HCT116 (cell line): ENCODE measurements at regions not wholly inside any gene's neighbourhood (a gene's known extent, or its start where the extent isn't known, plus 50 kb on each side); places are given as distances from the start of the nearest gene placed in this dataset.

Source experiments
- ATAC-seq: fragments of 200-7000 bp; cut with Tn5 transposase; 2 replicates; pipeline ENCODE4 v1.9.1; 2020; ENCODE audit warnings: mild to moderate bottlenecking, moderate library complexity
- BruUV-seq: library from RNA; stranded (reverse); fragments of 400-500 nt; replicated peaks from 2 replicates; lab custom pipeline; 2021; lab: Mats Ljungman, UMichigan
- CTCF ChIA-PET: fragments of 300-600 bp; sonication (Branson Sonifier 250); formaldehyde crosslinking; loops from one replicate; lab custom pipeline; 2021; ENCODE audit warnings: antibody characterized with exemption; lab: Charles Lee
- POLR2A ChIA-PET: fragments of 300-600, 350-600 bp; sonication (Branson Sonifier 250); formaldehyde crosslinking; loops from one replicate; lab custom pipeline; 2021; ENCODE audit warnings: antibody characterized with exemption; lab: Charles Lee
- RAD21 ChIA-PET, 2 experiments: fragments of 300-600 bp; sonication (Branson Sonifier 250); formaldehyde crosslinking; loops; one replicate each; lab custom pipeline; 2023; ENCODE audit warnings: low total read pairs in 2 of 2; ENCODE audit not compliant: uncharacterized antibody in 2 of 2, unreplicated experiment in 2 of 2, low non-redundant PET in 1 of 2; lab: Charles Lee
- DNase-seq: peaks from one replicate; pipeline ENCODE4 v3.0.0-alpha.2; 2010; ENCODE audit warnings: low read depth, low spot score
- H2AFZ ChIP-seq: fragments of 200-600 bp; shearing (Covaris generic), sonication (generic); 2 replicates; pipeline ENCODE4 v1.6.1; 2017; ENCODE audit warnings: low read depth, mixed run types, mixed read lengths, antibody characterized with exemption, low read length; ENCODE audit not compliant: poor library complexity, severe bottlenecking
- H3K27ac ChIP-seq: 2 replicates; pipeline ENCODE4 v1.5.1; 2012; ENCODE audit warnings: low read depth, low read length
- H3K27me3 ChIP-seq: fragments of 200-600 bp; sonication (generic); 2 replicates; pipeline ENCODE4 v1.6.1; 2016; ENCODE audit warnings: mixed run types, low read length, mixed read lengths; ENCODE audit not compliant: insufficient read depth
- H3K36me3 ChIP-seq, 2 experiments: fragments of 200-500 bp in 1 of 2; fragments of 200-600 bp in 1 of 2; sonication (Bioruptor generic) in 1 of 2; sonication (generic) in 1 of 2; 2 replicates each; pipeline versions ENCODE4 v1.5.1 to v1.6.1; 2014 to 2016; ENCODE audit warnings: low read length in 2 of 2, inconsistent platforms in 1 of 2, mixed read lengths in 1 of 2, mixed run types in 1 of 2; ENCODE audit not compliant: insufficient read depth in 2 of 2, control insufficient read depth in 1 of 2
- H3K4me1 ChIP-seq, 2 experiments: fragments of 200-600 bp in 1 of 2; sonication (generic) in 1 of 2; 2 replicates each; pipeline versions ENCODE4 v1.5.1 to v1.6.1; 2012 to 2017; ENCODE audit warnings: low read length in 2 of 2, inconsistent platforms in 1 of 2, mild to moderate bottlenecking in 1 of 2, mixed read lengths in 1 of 2, mixed run types in 1 of 2, moderate library complexity in 1 of 2; ENCODE audit not compliant: insufficient read depth in 2 of 2, control insufficient read depth in 1 of 2
- H3K4me2 ChIP-seq: fragments of 200-600 bp; sonication (generic); 2 replicates; pipeline ENCODE4 v1.6.1; 2017; ENCODE audit warnings: mixed run types, low read length, mixed read lengths
- H3K4me3 ChIP-seq, 2 experiments: fragments of 200-600 bp in 1 of 2; sonication (generic) in 1 of 2; replicated peaks in 1 of 2; 2 replicates each; pipeline ENCODE4 v1.5.1; 2011 to 2016; ENCODE audit warnings: low read length in 2 of 2, control low read depth in 1 of 2, low read depth in 1 of 2, mild to moderate bottlenecking in 1 of 2, mixed read lengths in 1 of 2, mixed run types in 1 of 2
- H3K79me2 ChIP-seq: fragments of 200-600 bp; sonication (generic); 2 replicates; pipeline ENCODE4 v1.6.1; 2017; ENCODE audit warnings: mild to moderate bottlenecking, mixed run types, low read length, moderate library complexity, mixed read lengths; ENCODE audit not compliant: insufficient read depth
- H3K9ac ChIP-seq: fragments of 200-600 bp; sonication (generic); 2 replicates; pipeline ENCODE4 v1.6.1; 2016; ENCODE audit warnings: low read length, mixed read lengths
- H3K9me2 ChIP-seq: fragments of 200-600 bp; sonication (generic), shearing (Covaris generic); 2 replicates; pipeline ENCODE4 v1.6.1; 2017; ENCODE audit warnings: mixed run types, mild to moderate bottlenecking, moderate library complexity; ENCODE audit not compliant: insufficient read depth
- H3K9me3 ChIP-seq, 2 experiments: fragments of 200-500 bp in 1 of 2; fragments of 200-600 bp in 1 of 2; sonication (Bioruptor generic) in 1 of 2; sonication (generic) in 1 of 2; 2 replicates each; pipeline ENCODE4 v1.6.1; 2014 to 2017; ENCODE audit warnings: low read length in 2 of 2, mixed read lengths in 2 of 2, inconsistent platforms in 1 of 2, low read depth in 1 of 2, mild to moderate bottlenecking in 1 of 2, mixed run types in 1 of 2, moderate library complexity in 1 of 2; ENCODE audit not compliant: control insufficient read depth in 1 of 2, insufficient read depth in 1 of 2
- H4K20me1 ChIP-seq: fragments of 200-600 bp; sonication (generic), shearing (Covaris generic); 2 replicates; pipeline ENCODE4 v1.6.1; 2017; ENCODE audit warnings: mixed run types, mild to moderate bottlenecking, moderate library complexity; ENCODE audit not compliant: insufficient read depth
- CBX3 ChIP-seq: IDR thresholded peaks from 2 replicates; pipeline ENCODE4 v1.6.1; 2012; ENCODE audit warnings: low read depth
- ELF1 ChIP-seq: IDR thresholded peaks from 2 replicates; pipeline ENCODE4 v1.6.1; 2012; ENCODE audit warnings: low read depth, borderline replicate concordance
- EZH2phosphoT487 ChIP-seq: fragments of 200-600 bp; IDR thresholded peaks from 2 replicates; pipeline ENCODE4 v1.6.1; 2018; ENCODE audit warnings: antibody characterized with exemption, borderline replicate concordance
- FOSL1 ChIP-seq: IDR thresholded peaks from 2 replicates; pipeline ENCODE4 v1.6.1; 2012; ENCODE audit warnings: low read depth
- JUND ChIP-seq: IDR thresholded peaks from 2 replicates; pipeline ENCODE4 v1.6.1; 2012
- SIN3A ChIP-seq: IDR thresholded peaks from 2 replicates; pipeline ENCODE4 v1.6.1; 2012; ENCODE audit warnings: low read depth
- TCF7L2 ChIP-seq: IDR thresholded peaks from 2 replicates; pipeline ENCODE4 v1.7.0; 2011; ENCODE audit warnings: borderline replicate concordance, inconsistent platforms; ENCODE audit not compliant: insufficient read depth, insufficient read length; ENCODE audit errors: extremely low read depth
- YY1 ChIP-seq: IDR thresholded peaks from 2 replicates; pipeline ENCODE4 v1.6.1; 2011; ENCODE audit warnings: low read length, low read depth, moderate library complexity, mild to moderate bottlenecking; ENCODE audit not compliant: insufficient replicate concordance; ENCODE audit errors: extremely low read depth
- ZFX ChIP-seq: fragments of 450-650 bp; IDR thresholded peaks from 2 replicates; pipeline ENCODE4 v1.6.1; 2017
- ZNF274 ChIP-seq: fragments of 200-500 bp; sonication (Bioruptor generic); IDR thresholded peaks from 2 replicates; pipeline ENCODE4 v1.6.1; 2014; ENCODE audit warnings: mild to moderate bottlenecking, low read depth, low read length, inconsistent platforms
- intact Hi-C: fragments of 100-400 bp; cut with micrococcal nuclease; formaldehyde crosslinking; loops from 2 replicates; pipeline ENCODE4 v1.10.0; 2022
- TF ChIP-seq, protein P1 (sequence below), 3 experiments: fragments of 200-600 bp in 1 of 3; sonication (generic) in 1 of 3; IDR thresholded peaks in 2 of 3; conservative IDR thresholded peaks in 1 of 3; 2 replicates each; pipeline ENCODE4 v1.5.1; 2012 to 2017; ENCODE audit warnings: low read depth in 2 of 3, low read length in 2 of 3, antibody characterized with exemption in 1 of 3, borderline replicate concordance in 1 of 3, control low read depth in 1 of 3, mild to moderate bottlenecking in 1 of 3, mixed read lengths in 1 of 3, mixed run types in 1 of 3, moderate library complexity in 1 of 3; ENCODE audit not compliant: insufficient read depth in 1 of 3
- TF ChIP-seq, protein P2 (sequence below): IDR thresholded peaks from 2 replicates; pipeline ENCODE4 v1.6.1; 2012

DNA sequence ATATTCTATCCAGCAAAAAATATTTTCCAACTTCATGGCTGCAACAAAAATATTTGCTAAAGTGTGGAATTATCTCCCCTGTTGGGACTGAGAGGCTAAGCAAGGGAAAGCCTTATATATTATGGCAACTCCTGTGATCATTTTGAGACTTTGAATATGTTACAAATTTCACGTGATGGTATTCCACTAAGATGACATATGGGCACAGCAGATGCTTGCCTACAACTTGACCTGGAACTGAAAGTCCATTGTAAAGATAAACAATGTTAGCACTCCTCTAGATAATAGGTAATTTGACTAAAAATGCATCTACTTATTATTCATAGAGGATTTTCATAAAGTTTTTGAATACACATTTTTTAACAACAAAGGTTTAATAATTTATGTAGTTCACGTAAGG lies 1141.5 kb upstream of the CDH6 start:
- Histone ChIP-seq H3K36me3 (no peaks in the 10 kb centered on the region), H3K27me3 (no peaks in the 10 kb centered on the region), H3K4me2 (no peak overlapping the region), H3K9me2 (no peaks in the 10 kb centered on the region), H4K20me1 (no peaks in the 10 kb centered on the region), H3K27ac (no peak overlapping the region), H3K4me1 (no peaks in the 10 kb centered on the region), H3K79me2 (no peaks in the 10 kb centered on the region), H3K9ac (no peak overlapping the region), H3K4me3 (no peak overlapping the region), H2AFZ (no peak overlapping the region), H3K9me3 (peaks cover 0 to 20% of the 10 kb centered on the region in 2 experiments; a peak in 2 of 4 replicates)
- CTCF ChIA-PET = no interaction called here
- intact Hi-C loops = no loop called here
- RAD21 ChIA-PET = no interaction called here
- DNase-seq (no peak), ATAC-seq (no peak)
- TF ChIP-seq ZFX (no peak), YY1 (no peak), ELF1 (no peak), CBX3 (no peak), SIN3A (no peak), JUND (no peak)
- TF ChIP-seq, protein P1, sequence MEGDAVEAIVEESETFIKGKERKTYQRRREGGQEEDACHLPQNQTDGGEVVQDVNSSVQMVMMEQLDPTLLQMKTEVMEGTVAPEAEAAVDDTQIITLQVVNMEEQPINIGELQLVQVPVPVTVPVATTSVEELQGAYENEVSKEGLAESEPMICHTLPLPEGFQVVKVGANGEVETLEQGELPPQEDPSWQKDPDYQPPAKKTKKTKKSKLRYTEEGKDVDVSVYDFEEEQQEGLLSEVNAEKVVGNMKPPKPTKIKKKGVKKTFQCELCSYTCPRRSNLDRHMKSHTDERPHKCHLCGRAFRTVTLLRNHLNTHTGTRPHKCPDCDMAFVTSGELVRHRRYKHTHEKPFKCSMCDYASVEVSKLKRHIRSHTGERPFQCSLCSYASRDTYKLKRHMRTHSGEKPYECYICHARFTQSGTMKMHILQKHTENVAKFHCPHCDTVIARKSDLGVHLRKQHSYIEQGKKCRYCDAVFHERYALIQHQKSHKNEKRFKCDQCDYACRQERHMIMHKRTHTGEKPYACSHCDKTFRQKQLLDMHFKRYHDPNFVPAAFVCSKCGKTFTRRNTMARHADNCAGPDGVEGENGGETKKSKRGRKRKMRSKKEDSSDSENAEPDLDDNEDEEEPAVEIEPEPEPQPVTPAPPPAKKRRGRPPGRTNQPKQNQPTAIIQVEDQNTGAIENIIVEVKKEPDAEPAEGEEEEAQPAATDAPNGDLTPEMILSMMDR (IDR thresholded peaks at IDR 0.05 in 2 of 3, conservative IDR thresholded peaks at IDR 0.05 in 1 of 3; ENCODE audit: borderline replicate concordance in 1 of 3, insufficient read depth in 1 of 3, low read depth in 2 of 3, low read length in 2 of 3) = no peak
- BruUV-seq = no TSS peak
- POLR2A ChIA-PET = no interaction called here

DNA sequence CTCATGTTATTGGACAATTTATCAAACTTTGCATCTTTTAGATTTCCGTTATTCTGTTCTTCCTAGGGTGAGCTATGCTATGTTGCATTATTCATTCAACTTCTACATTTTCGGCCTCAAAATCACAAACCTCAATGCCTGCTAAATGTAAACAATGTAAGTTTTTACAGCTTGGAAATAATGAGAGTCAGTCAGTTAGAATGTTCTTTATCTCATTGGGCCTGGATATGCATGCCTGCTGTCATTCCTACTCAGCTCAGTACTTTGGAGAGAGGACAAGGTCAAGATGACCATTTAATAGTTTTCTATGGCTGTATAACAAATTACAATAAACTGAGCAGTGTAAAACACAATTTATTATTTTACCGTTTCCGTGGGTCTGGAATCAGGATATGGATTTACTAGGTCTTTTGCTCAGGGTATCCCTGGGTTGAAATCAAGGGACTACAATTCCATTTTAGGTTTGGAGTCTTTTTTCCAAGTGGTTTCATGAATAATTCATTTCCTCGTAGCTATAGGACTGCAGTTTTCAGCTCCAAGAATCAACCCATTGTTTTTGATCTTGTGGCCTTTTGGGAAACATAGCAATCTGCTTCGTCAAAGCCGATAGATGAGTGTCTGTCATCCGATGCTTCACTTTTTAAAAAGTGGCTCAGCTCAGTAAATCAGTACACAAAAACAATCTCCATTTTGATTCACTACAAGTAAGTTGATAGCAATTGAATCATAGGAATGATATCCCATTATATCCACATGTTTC lies 1143.2 kb upstream of the CDH6 start:
- Histone ChIP-seq H3K4me1 (no peaks in the 10 kb centered on the region), H3K4me2 (no peak overlapping the region), H3K27ac (no peak overlapping the region), H3K9me2 (no peaks in the 10 kb centered on the region), H3K27me3 (no peaks in the 10 kb centered on the region), H3K9ac (no peak overlapping the region), H4K20me1 (no peaks in the 10 kb centered on the region), H3K9me3 (peaks cover 0 to 24% of the 10 kb centered on the region in 2 experiments; a peak in 2 of 4 replicates)
- intact Hi-C loops = no loop called here
- CTCF ChIA-PET = no interaction called here
- RAD21 ChIA-PET = no interaction called here
- DNase-seq = no peak
- BruUV-seq = no TSS peak
- no peak for ATAC-seq
- TF ChIP-seq, protein P2, sequence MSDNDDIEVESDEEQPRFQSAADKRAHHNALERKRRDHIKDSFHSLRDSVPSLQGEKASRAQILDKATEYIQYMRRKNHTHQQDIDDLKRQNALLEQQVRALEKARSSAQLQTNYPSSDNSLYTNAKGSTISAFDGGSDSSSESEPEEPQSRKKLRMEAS = no peak
- TF ChIP-seq TCF7L2 (no peak), FOSL1 (no peak), ELF1 (no peak), JUND (no peak), ZNF274 (no peak), YY1 (no peak), EZH2phosphoT487 (no peak)
- TF ChIP-seq, all 23 proteins: peak for 0
- Histone ChIP-seq H3K79me2 (no peaks in the 10 kb centered on the region), H3K36me3 (no peaks in the 10 kb centered on the region), H2AFZ (no peak overlapping the region), H3K4me3 (no peak overlapping the region)
- POLR2A ChIA-PET = no interaction called here
